Epithelial cell of esophagus (primary cell): ENCODE measurements at regions not wholly inside any gene's neighbourhood (a gene's known extent, or its start where the extent isn't known, plus 50 kb on each side); places are given as distances from the start of the nearest gene placed in this dataset.

ENCODE experiments used
- DNase-seq: peaks from one replicate; pipeline ENCODE4 v3.0.0; 2010; ENCODE audit warnings: low read depth
- H3K4me3 ChIP-seq: 2 replicates; pipeline ENCODE4 v1.5.1; 2011; ENCODE audit warnings: mild to moderate bottlenecking, low read length, control low read depth
- CTCF ChIP-seq: IDR thresholded peaks from 2 replicates; pipeline ENCODE4 v1.5.1; 2011; ENCODE audit warnings: low read depth, mild to moderate bottlenecking, low read length, control low read depth, inconsistent platforms; ENCODE audit not compliant: insufficient read depth; ENCODE audit errors: missing control alignments

GRCh38 chrY:8591821-8592516 lies 745.3 kb upstream of the TSPY4 start:
- TF ChIP-seq CTCF: no peak
- H3K4me3 ChIP-seq: no peak overlapping the region
- no peak for DNase-seq

- no peak for TF ChIP-seq CTCF
- DNase-seq: no peak
- H3K4me3 ChIP-seq: no peak overlapping the region
Observed at GRCh38 chrY:8594657-8595056, 742.6 kb upstream of the TSPY4 start.

GRCh38 chrY:8599141-8599540 lies 738.1 kb upstream of the TSPY4 start:
- no peak overlapping the region for H3K4me3 ChIP-seq
- no peak for DNase-seq
- no peak for TF ChIP-seq CTCF

- H3K4me3 ChIP-seq: no peak overlapping the region
- no peak for DNase-seq
- no peak for TF ChIP-seq CTCF
Observed at GRCh38 chrY:8610620-8611019, 726.6 kb upstream of the TSPY4 start.

- TF ChIP-seq CTCF: no peak
- H3K4me3 ChIP-seq: no peak overlapping the region
- DNase-seq: no peak
Observed at GRCh38 chrY:8611815-8612214, 725.4 kb upstream of the TSPY4 start.

- TF ChIP-seq CTCF: no peak
- DNase-seq: peak; percentile 27
- H3K4me3 ChIP-seq: no peak overlapping the region
Observed at GRCh38 chrY:8618302-8618701, 719.0 kb upstream of the TSPY4 start.

GRCh38 chrY:8622156-8622555 lies 715.1 kb upstream of the TSPY4 start:
- DNase-seq: peak; percentile 1
- H3K4me3 ChIP-seq: no peak overlapping the region
- no peak for TF ChIP-seq CTCF
